Fibroblast of pulmonary artery (primary cell): ENCODE measurements at regions not wholly inside any gene's neighbourhood (a gene's known extent, or its start where the extent isn't known, plus 50 kb on each side); places are given as distances from the start of the nearest gene placed in this dataset.

Experiments used
- DNase-seq: peaks from one replicate; pipeline ENCODE4 v3.0.0-alpha.2; 2010; ENCODE audit warnings: low read depth
- H3K4me3 ChIP-seq: replicated peaks from 2 replicates; pipeline ENCODE4 v1.5.1; 2011; ENCODE audit warnings: low read depth, mild to moderate bottlenecking, control low read depth, low read length, moderate library complexity
- TF ChIP-seq, protein P1 (sequence below): IDR thresholded peaks from 2 replicates; pipeline ENCODE4 v1.5.1; 2011; ENCODE audit warnings: mild to moderate bottlenecking, control low read depth, low read length, inconsistent platforms; ENCODE audit errors: missing control alignments

- H3K4me3 ChIP-seq: no peak overlapping the region
- DNase-seq: no peak
- TF ChIP-seq, protein P1, sequence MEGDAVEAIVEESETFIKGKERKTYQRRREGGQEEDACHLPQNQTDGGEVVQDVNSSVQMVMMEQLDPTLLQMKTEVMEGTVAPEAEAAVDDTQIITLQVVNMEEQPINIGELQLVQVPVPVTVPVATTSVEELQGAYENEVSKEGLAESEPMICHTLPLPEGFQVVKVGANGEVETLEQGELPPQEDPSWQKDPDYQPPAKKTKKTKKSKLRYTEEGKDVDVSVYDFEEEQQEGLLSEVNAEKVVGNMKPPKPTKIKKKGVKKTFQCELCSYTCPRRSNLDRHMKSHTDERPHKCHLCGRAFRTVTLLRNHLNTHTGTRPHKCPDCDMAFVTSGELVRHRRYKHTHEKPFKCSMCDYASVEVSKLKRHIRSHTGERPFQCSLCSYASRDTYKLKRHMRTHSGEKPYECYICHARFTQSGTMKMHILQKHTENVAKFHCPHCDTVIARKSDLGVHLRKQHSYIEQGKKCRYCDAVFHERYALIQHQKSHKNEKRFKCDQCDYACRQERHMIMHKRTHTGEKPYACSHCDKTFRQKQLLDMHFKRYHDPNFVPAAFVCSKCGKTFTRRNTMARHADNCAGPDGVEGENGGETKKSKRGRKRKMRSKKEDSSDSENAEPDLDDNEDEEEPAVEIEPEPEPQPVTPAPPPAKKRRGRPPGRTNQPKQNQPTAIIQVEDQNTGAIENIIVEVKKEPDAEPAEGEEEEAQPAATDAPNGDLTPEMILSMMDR: no peak
These were observed 438.7 kb upstream of the SOX9 start for GRCh38 chr17:71682174-71682494.

- no peak for DNase-seq
- no peak overlapping the region for H3K4me3 ChIP-seq
- TF ChIP-seq, protein P1: no peak
These were observed 431.0 kb upstream of the SOX9 start for GRCh38 chr17:71689782-71690181.

- DNase-seq: no peak
- TF ChIP-seq, protein P1: no peak
- no peak overlapping the region for H3K4me3 ChIP-seq
These were observed 420.9 kb upstream of the SOX9 start for GRCh38 chr17:71699907-71700306.

- TF ChIP-seq, protein P1: no peak
- DNase-seq: no peak
- H3K4me3 ChIP-seq: no peak overlapping the region
These were observed 417.1 kb upstream of the SOX9 start for GRCh38 chr17:71703701-71704100.

DNA sequence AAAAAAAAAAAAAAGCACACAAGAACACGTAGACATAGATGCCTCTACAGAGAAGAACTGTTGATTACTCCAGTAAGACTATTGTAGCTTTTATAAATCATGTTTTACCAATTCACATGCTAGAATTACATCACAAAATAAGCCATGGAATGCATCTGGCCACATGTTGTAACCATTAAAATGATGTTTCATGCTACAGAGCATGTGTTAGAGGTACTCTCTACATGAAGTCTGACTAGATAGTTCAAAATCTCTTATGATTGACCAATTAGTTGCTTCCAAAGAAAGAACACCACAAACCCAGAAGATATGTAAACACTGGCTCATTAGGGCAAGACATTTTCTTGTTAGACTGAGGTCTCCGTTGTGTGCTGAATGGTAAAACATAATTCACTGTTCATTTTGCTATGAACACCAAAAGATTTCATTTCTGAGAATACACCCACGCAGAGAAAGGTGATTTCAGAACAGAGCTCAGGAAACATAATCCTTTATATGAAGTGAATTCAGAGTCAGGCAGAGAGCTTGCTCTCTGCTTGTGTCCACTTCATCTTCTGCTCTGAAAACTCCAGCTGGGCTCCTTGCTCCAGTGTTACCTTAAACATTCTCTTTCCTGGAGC lies 411.4 kb upstream of the SOX9 start:
- H3K4me3 ChIP-seq: no peak overlapping the region
- no peak for DNase-seq
- TF ChIP-seq, protein P1: no peak

DNA sequence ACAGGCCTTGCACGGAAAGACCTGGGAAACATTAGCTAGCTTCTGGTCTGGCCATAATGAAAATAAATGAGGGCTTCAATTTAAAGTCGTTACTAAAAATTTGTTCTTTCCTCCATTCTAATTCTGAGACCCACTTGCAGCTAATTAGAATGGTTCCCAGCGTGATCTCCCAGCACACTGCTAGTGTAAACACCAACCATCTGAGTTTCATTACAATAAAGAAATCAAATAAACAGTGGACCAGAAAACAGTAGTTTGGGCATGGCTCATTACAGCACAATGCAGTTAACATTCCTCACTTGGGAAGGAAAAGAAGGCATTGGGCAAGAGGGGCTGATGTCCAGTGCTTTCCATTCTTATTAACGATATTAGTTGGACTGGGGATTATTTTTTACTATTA lies 410.9 kb upstream of the SOX9 start:
- TF ChIP-seq, protein P1: no peak
- DNase-seq: no peak
- H3K4me3 ChIP-seq: no peak overlapping the region

- TF ChIP-seq, protein P1: no peak
- no peak for DNase-seq
- no peak overlapping the region for H3K4me3 ChIP-seq
These were observed 410.0 kb upstream of the SOX9 start for GRCh38 chr17:71710816-71711215.
